Brain microvascular endothelial cell (primary cell): ENCODE measurements at regions not wholly inside any gene's neighbourhood (a gene's known extent, or its start where the extent isn't known, plus 50 kb on each side); places are given as distances from the start of the nearest gene placed in this dataset.

Source experiments
- DNase-seq: peaks from one replicate; pipeline ENCODE4 v3.0.0-alpha.2; 2020
- H3K27ac ChIP-seq: fragments of 250-450 bp; sonication (Bioruptor Pico); 2 replicates; pipeline ENCODE4 v1.5.1; 2020; ENCODE audit warnings: mild to moderate bottlenecking, moderate library complexity
- H3K27me3 ChIP-seq: fragments of 250-450 bp; sonication (Bioruptor Pico); replicated peaks from 2 replicates; pipeline ENCODE4 v1.5.1; 2020; ENCODE audit warnings: mild to moderate bottlenecking
- H3K36me3 ChIP-seq: fragments of 250-450 bp; sonication (Bioruptor Pico); replicated peaks from 2 replicates; pipeline ENCODE4 v1.5.1; 2020; ENCODE audit warnings: mild to moderate bottlenecking
- H3K4me3 ChIP-seq: 2 replicates; pipeline ENCODE4 v1.5.1; 2011; ENCODE audit warnings: low read depth, mild to moderate bottlenecking, control low read depth, low read length, moderate library complexity
- CTCF ChIP-seq: IDR thresholded peaks from 2 replicates; pipeline ENCODE4 v1.5.1; 2011; ENCODE audit warnings: low read depth, mild to moderate bottlenecking, moderate library complexity, low read length, control low read depth, inconsistent platforms; ENCODE audit errors: missing control alignments
- in situ Hi-C: cut with HindIII; loops from 2 replicates; pipeline ENCODE4 v1.10.0; 2017; ENCODE audit warnings: low sequenced_read_pairs, low pct_ligation_motif_present

GRCh38 chr6:141307309-141307998 lies 825.3 kb upstream of the GJE1 start:
- Histone ChIP-seq H3K27me3 (no peaks in the 10 kb centered on the region), H3K36me3 (no peaks in the 10 kb centered on the region), H3K4me3 (no peak overlapping the region), H3K27ac (no peak overlapping the region)
- no peak for DNase-seq
- TF ChIP-seq CTCF = no peak
- in situ Hi-C loops = no loop called here

- in situ Hi-C loops = no loop called here
- Histone ChIP-seq H3K27me3 (no peaks in the 10 kb centered on the region), H3K27ac (no peak overlapping the region), H3K4me3 (no peak overlapping the region), H3K36me3 (no peaks in the 10 kb centered on the region)
- DNase-seq = no peak
- TF ChIP-seq CTCF = no peak
Measured at GRCh38 chr6:141303907-141304306, 828.8 kb upstream of the GJE1 start.

GRCh38 chr6:141301779-141302178 lies 830.9 kb upstream of the GJE1 start:
- in situ Hi-C loops = no loop called here
- no peaks in the 10 kb centered on the region for H3K27me3 ChIP-seq
- DNase-seq = no peak
- H3K4me3 ChIP-seq = no peak overlapping the region
- H3K27ac ChIP-seq = no peak overlapping the region
- no peak for TF ChIP-seq CTCF
- no peaks in the 10 kb centered on the region for H3K36me3 ChIP-seq

GRCh38 chr6:141290941-141291721 lies 841.6 kb upstream of the GJE1 start:
- in situ Hi-C loops = no loop called here
- Histone ChIP-seq H3K36me3 (no peaks in the 10 kb centered on the region), H3K27me3 (no peaks in the 10 kb centered on the region), H3K4me3 (no peak overlapping the region), H3K27ac (no peak overlapping the region)
- DNase-seq = no peak
- no peak for TF ChIP-seq CTCF

DNA sequence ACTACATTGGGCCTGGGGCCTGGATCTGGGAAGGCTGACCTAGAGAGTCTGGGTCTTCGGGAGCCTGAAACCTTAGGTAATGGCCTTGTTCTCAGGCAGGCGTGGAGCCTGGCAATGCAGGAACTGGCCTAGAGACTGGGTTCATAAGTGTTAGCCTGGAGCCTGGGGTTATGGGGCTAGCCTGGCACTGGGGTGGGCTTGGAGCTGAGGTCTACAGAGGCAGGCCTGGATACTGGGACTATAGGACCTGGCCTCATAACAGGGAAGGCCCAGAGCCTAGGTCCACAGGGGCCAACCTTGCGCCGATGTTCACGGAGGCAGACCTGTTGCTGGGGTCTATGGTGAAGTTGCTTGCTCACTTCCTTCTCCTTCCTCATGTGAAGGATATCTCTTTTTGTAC lies 843.8 kb upstream of the GJE1 start:
- Histone ChIP-seq H3K27me3 (no peaks in the 10 kb centered on the region), H3K36me3 (no peaks in the 10 kb centered on the region), H3K27ac (no peak overlapping the region), H3K4me3 (no peak overlapping the region)
- TF ChIP-seq CTCF = no peak
- in situ Hi-C loops = no loop called here
- DNase-seq = no peak
